Upper lobe of right lung (tissue), 1 donor: ENCODE measurements at regions not wholly inside any gene's neighbourhood (a gene's known extent, or its start where the extent isn't known, plus 50 kb on each side); places are given as distances from the start of the nearest gene placed in this dataset.

Experiments
- ATAC-seq: fragments of 200-7000 bp; cut with Tn5 transposase; one replicate; pipeline ENCODE4 v1.9.1; 2020; ENCODE audit warnings: mild to moderate bottlenecking, moderate library complexity
- DNase-seq: peaks from one replicate; pipeline ENCODE4 v3.0.0-alpha.2; 2020
- H3K27ac ChIP-seq: fragments of 200-600 bp; one replicate; pipeline ENCODE4 v1.8.0; 2022
- H3K27me3 ChIP-seq: fragments of 200-600 bp; one replicate; pipeline ENCODE4 v1.8.0; 2022; ENCODE audit warnings: mild to moderate bottlenecking
- H3K36me3 ChIP-seq: fragments of 200-600 bp; one replicate; pipeline ENCODE4 v1.8.0; 2022
- H3K4me1 ChIP-seq: fragments of 200-600 bp; one replicate; pipeline ENCODE4 v1.8.0; 2022
- H3K4me3 ChIP-seq: fragments of 200-600 bp; one replicate; pipeline ENCODE4 v1.8.0; 2022; ENCODE audit warnings: mild to moderate bottlenecking
- H3K9me3 ChIP-seq: fragments of 200-600 bp; one replicate; pipeline ENCODE4 v1.8.0; 2022
- intact Hi-C: fragments of 100-400 bp; cut with DNase I; formaldehyde crosslinking; loops from one replicate; pipeline ENCODE4 v1.11.0; 2022
- TF ChIP-seq, protein P1 (sequence below): fragments of 200-600 bp; IDR thresholded peaks from one replicate; pipeline ENCODE4 v1.8.0; 2022; ENCODE audit warnings: antibody characterized with exemption
- donor health status: DM: no; HTN: yes; CAD: no; lungs with severe emphysema.

GRCh38 chr2:206368484-206368883 is 74.8 kb upstream of the ADAM23 start:
- DNase-seq (no peak), ATAC-seq (no peak)
- TF ChIP-seq, protein P1, sequence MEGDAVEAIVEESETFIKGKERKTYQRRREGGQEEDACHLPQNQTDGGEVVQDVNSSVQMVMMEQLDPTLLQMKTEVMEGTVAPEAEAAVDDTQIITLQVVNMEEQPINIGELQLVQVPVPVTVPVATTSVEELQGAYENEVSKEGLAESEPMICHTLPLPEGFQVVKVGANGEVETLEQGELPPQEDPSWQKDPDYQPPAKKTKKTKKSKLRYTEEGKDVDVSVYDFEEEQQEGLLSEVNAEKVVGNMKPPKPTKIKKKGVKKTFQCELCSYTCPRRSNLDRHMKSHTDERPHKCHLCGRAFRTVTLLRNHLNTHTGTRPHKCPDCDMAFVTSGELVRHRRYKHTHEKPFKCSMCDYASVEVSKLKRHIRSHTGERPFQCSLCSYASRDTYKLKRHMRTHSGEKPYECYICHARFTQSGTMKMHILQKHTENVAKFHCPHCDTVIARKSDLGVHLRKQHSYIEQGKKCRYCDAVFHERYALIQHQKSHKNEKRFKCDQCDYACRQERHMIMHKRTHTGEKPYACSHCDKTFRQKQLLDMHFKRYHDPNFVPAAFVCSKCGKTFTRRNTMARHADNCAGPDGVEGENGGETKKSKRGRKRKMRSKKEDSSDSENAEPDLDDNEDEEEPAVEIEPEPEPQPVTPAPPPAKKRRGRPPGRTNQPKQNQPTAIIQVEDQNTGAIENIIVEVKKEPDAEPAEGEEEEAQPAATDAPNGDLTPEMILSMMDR = no peak
- no peaks in the 10 kb centered on the region for H3K27me3 ChIP-seq
- intact Hi-C loops = no loop called here
- no peaks in the 10 kb centered on the region for H3K4me1 ChIP-seq
- H3K4me3 ChIP-seq = no peak overlapping the region
- H3K9me3 ChIP-seq = no peaks in the 10 kb centered on the region
- no peak overlapping the region for H3K27ac ChIP-seq
- H3K36me3 ChIP-seq = no peaks in the 10 kb centered on the region

GRCh38 chr2:206368933-206369569 is 74.3 kb upstream of the ADAM23 start:
- peak; percentile 57 for ATAC-seq
- H3K36me3 ChIP-seq = no peaks in the 10 kb centered on the region

DNA sequence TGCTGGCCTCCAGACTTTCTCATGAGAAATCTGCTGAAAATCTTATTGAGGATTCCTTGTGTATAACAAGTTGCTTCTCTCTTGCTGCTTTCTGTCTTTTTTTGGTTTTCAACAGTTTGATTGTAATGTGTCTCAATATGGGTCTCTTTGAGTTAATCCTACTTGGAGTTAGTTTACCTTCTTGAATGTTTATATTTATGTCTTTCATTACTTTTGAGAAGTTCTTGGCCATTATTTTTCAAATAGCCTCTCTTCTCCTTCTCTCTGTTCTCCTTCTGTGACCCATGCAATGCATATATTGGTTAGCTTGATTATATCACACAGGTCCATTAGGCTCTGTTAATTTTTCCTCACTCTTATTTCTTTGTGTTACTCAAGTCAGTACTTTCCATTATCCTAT is 67.4 kb upstream of the ADAM23 start:
- TF ChIP-seq, protein P1 = no peak
- H3K27me3 ChIP-seq = no peaks in the 10 kb centered on the region
- H3K4me3 ChIP-seq = no peak overlapping the region
- no peak overlapping the region for H3K27ac ChIP-seq
- intact Hi-C loops = no loop called here
- ATAC-seq = no peak
- H3K4me1 ChIP-seq = no peaks in the 10 kb centered on the region
- no peak for DNase-seq
- no peaks in the 10 kb centered on the region for H3K9me3 ChIP-seq
- H3K36me3 ChIP-seq = no peaks in the 10 kb centered on the region

More at GRCh38 chr2:206368933-206369569, 74.3 kb upstream of the ADAM23 start:
- H3K9me3 ChIP-seq = no peaks in the 10 kb centered on the region
- no peak overlapping the region for H3K4me3 ChIP-seq
- H3K27ac ChIP-seq = no peak overlapping the region
- intact Hi-C loops = no loop called here
- no peaks in the 10 kb centered on the region for H3K27me3 ChIP-seq
- TF ChIP-seq, protein P1 = no peak
- H3K4me1 ChIP-seq = no peaks in the 10 kb centered on the region
- no peak for DNase-seq

GRCh38 chr2:206378835-206379234 is 64.5 kb upstream of the ADAM23 start:
- ATAC-seq (no peak), DNase-seq (no peak)
- Histone ChIP-seq H3K9me3 (peaks cover 2% of the 10 kb centered on the region), H3K4me1 (no peaks in the 10 kb centered on the region), H3K27ac (no peak overlapping the region), H3K36me3 (no peaks in the 10 kb centered on the region), H3K27me3 (no peaks in the 10 kb centered on the region), H3K4me3 (no peak overlapping the region)
- intact Hi-C loops = no loop called here
- TF ChIP-seq, protein P1 = no peak

DNA sequence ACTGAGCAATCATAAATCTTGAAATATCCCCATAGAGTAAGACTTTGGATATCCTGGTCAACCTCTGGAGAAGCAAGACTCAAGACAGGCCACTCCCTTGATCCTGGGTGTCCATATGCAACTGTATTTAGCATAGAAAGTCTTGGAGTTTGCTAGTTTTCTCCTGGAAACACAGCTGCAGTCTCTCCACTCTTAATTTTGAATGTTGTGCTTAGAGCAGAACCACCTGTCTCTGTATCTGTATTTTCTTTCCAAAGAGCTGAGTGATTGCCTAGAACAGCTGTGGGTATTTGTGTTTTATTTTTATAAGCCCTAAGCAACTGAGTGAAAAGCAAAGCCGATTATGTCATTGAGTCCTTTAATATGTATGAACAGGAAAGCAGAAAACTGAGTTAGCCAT is 64.1 kb upstream of the ADAM23 start:
- H3K4me3 ChIP-seq = no peak overlapping the region
- no peaks in the 10 kb centered on the region for H3K27me3 ChIP-seq
- H3K27ac ChIP-seq = no peak overlapping the region
- ATAC-seq (no peak), DNase-seq (no peak)
- peaks cover 6% of the 10 kb centered on the region for H3K9me3 ChIP-seq
- H3K36me3 ChIP-seq = no peaks in the 10 kb centered on the region
- intact Hi-C loops = no loop called here
- TF ChIP-seq, protein P1 = no peak
- no peaks in the 10 kb centered on the region for H3K4me1 ChIP-seq

- ATAC-seq = no peak
- intact Hi-C loops = no loop called here
- H3K4me3 ChIP-seq = no peak overlapping the region
- no peaks in the 10 kb centered on the region for H3K36me3 ChIP-seq
- H3K4me1 ChIP-seq = no peaks in the 10 kb centered on the region
- DNase-seq = no peak
- no peaks in the 10 kb centered on the region for H3K27me3 ChIP-seq
- TF ChIP-seq, protein P1 = no peak
- peaks cover 8% of the 10 kb centered on the region for H3K9me3 ChIP-seq
- no peak overlapping the region for H3K27ac ChIP-seq
These were observed 63.4 kb upstream of the ADAM23 start for GRCh38 chr2:206379886-206380285.
